ENCODE measurements at regions not wholly inside any gene's neighbourhood (a gene's known extent, or its start where the extent isn't known, plus 50 kb on each side); places are given as distances from the start of the nearest gene placed in this dataset.

GRCh38 chr3:27903446-27903845 lies 181.3 kb upstream of the EOMES start:
- Histone ChIP-seq H3K4me1 (ENCODE audit: control insufficient read depth in 5 of 5, insufficient read depth in 5 of 5, low read length in 5 of 5) (no peaks in the 10 kb centered on the region), H3K27me3 (ENCODE audit: control insufficient read depth in 3 of 3, insufficient read depth in 3 of 3, low read length in 2 of 3) (no peaks in the 10 kb centered on the region), H3K36me3 (ENCODE audit: control insufficient read depth in 4 of 4, insufficient read depth in 4 of 4, low read length in 4 of 4) (no peaks in the 10 kb centered on the region), H3K9me3 (ENCODE audit: control insufficient read depth in 4 of 4, insufficient read depth in 3 of 4, low read length in 3 of 4) (no peaks in the 10 kb centered on the region), H3K9ac (ENCODE audit: insufficient read depth in 1 of 2, low read length in 2 of 2) (no peak overlapping the region), H3K27ac (ENCODE audit: low read depth in 1 of 2, low read length in 1 of 2) (no peak overlapping the region), H3K4me3 (no peak overlapping the region)
- 61 to 71% methylated on average over 3 of the region's 3 CpGs for WGBS, 2 donors
- TF ChIP-seq CTCF (IDR thresholded peaks at IDR 0.05; ENCODE audit: control extremely low read depth, extremely low read depth) = no peak
- DNase-seq = no peak
- no peak for ATAC-seq (ENCODE audit: insufficient read depth, low FRiP score)

- Histone ChIP-seq H3K9ac (ENCODE audit: insufficient read depth in 1 of 2, low read length in 2 of 2) (no peak overlapping the region), H3K4me3 (no peak overlapping the region), H3K36me3 (ENCODE audit: control insufficient read depth in 4 of 4, insufficient read depth in 4 of 4, low read length in 4 of 4) (no peaks in the 10 kb centered on the region), H3K27ac (ENCODE audit: low read depth in 1 of 2, low read length in 1 of 2) (no peak overlapping the region), H3K27me3 (ENCODE audit: control insufficient read depth in 3 of 3, insufficient read depth in 3 of 3, low read length in 2 of 3) (no peaks in the 10 kb centered on the region), H3K9me3 (ENCODE audit: control insufficient read depth in 4 of 4, insufficient read depth in 3 of 4, low read length in 3 of 4) (no peaks in the 10 kb centered on the region), H3K4me1 (ENCODE audit: control insufficient read depth in 5 of 5, insufficient read depth in 5 of 5, low read length in 5 of 5) (no peaks in the 10 kb centered on the region)
- no peak for TF ChIP-seq CTCF (IDR thresholded peaks at IDR 0.05; ENCODE audit: control extremely low read depth, extremely low read depth)
- ATAC-seq (ENCODE audit: insufficient read depth, low FRiP score) = no peak
- DNase-seq = no peak
- 92 to 93% methylated on average over 2 of the region's 2 CpGs for WGBS, 2 donors
Observed at GRCh38 chr3:27905625-27906024, 183.5 kb upstream of the EOMES start.

- Histone ChIP-seq H3K4me3 (no peak overlapping the region), H3K9ac (ENCODE audit: insufficient read depth in 1 of 2, low read length in 2 of 2) (no peak overlapping the region), H3K27ac (ENCODE audit: low read depth in 1 of 2, low read length in 1 of 2) (no peak overlapping the region), H3K4me1 (ENCODE audit: control insufficient read depth in 5 of 5, insufficient read depth in 5 of 5, low read length in 5 of 5) (no peaks in the 10 kb centered on the region), H3K9me3 (ENCODE audit: control insufficient read depth in 4 of 4, insufficient read depth in 3 of 4, low read length in 3 of 4) (no peaks in the 10 kb centered on the region), H3K27me3 (ENCODE audit: control insufficient read depth in 3 of 3, insufficient read depth in 3 of 3, low read length in 2 of 3) (no peaks in the 10 kb centered on the region), H3K36me3 (ENCODE audit: control insufficient read depth in 4 of 4, insufficient read depth in 4 of 4, low read length in 4 of 4) (no peaks in the 10 kb centered on the region)
- no peak for TF ChIP-seq CTCF (IDR thresholded peaks at IDR 0.05; ENCODE audit: control extremely low read depth, extremely low read depth)
- ATAC-seq (ENCODE audit: insufficient read depth, low FRiP score) (no peak), DNase-seq (no peak)
Observed at GRCh38 chr3:27907148-27907547, 185.0 kb upstream of the EOMES start.

GRCh38 chr3:27907929-27908328 lies 185.8 kb upstream of the EOMES start:
- no peak overlapping the region for H3K4me3 ChIP-seq
- H3K36me3 ChIP-seq (ENCODE audit: control insufficient read depth in 4 of 4, insufficient read depth in 4 of 4, low read length in 4 of 4) = no peaks in the 10 kb centered on the region
- H3K4me1 ChIP-seq (ENCODE audit: control insufficient read depth in 5 of 5, insufficient read depth in 5 of 5, low read length in 5 of 5) = no peaks in the 10 kb centered on the region
- TF ChIP-seq CTCF (IDR thresholded peaks at IDR 0.05; ENCODE audit: control extremely low read depth, extremely low read depth) = no peak
- no peaks in the 10 kb centered on the region for H3K9me3 ChIP-seq (ENCODE audit: control insufficient read depth in 4 of 4, insufficient read depth in 3 of 4, low read length in 3 of 4)
- WGBS, 2 donors = 67 to 69% methylated on average over 4 of the region's 4 CpGs
- ATAC-seq (ENCODE audit: insufficient read depth, low FRiP score) (no peak), DNase-seq (no peak)
- no peak overlapping the region for H3K27ac ChIP-seq (ENCODE audit: low read depth in 1 of 2, low read length in 1 of 2)
- no peak overlapping the region for H3K9ac ChIP-seq (ENCODE audit: insufficient read depth in 1 of 2, low read length in 2 of 2)
- H3K27me3 ChIP-seq (ENCODE audit: control insufficient read depth in 3 of 3, insufficient read depth in 3 of 3, low read length in 2 of 3) = no peaks in the 10 kb centered on the region

Measured in lung (tissue), 11 donors.